Heart left ventricle (tissue), 16 donors: ENCODE measurements at regions not wholly inside any gene's neighbourhood (a gene's known extent, or its start where the extent isn't known, plus 50 kb on each side); places are given as distances from the start of the nearest gene placed in this dataset.

Experiments used
- ATAC-seq, 4 donors: fragments of 200-7000 bp; cut with Tn5 transposase; one replicate each; pipeline ENCODE4 v1.9.1; 2020 to 2022; ENCODE audit warnings: moderate library complexity in 4 of 4, mild to moderate bottlenecking in 3 of 4, moderate number of reproducible peaks in 1 of 4
- DNase-seq, 5 donors: peaks; one replicate each; pipeline ENCODE4 v3.0.0-alpha.2; 2020
- H3K27ac ChIP-seq, 12 donors: fragments of 200-600 bp; sonication (generic) in 4 of 12; one replicate each; pipeline versions ENCODE4 v1.5.0 to v1.8.0; 2016 to 2022; ENCODE audit warnings: mild to moderate bottlenecking in 2 of 12
- H3K27me3 ChIP-seq, 9 donors: fragments of 200-600 bp; sonication (generic) in 2 of 9; one replicate each; pipeline versions ENCODE4 v1.5.1 to v1.8.0; 2016 to 2022; ENCODE audit warnings: mild to moderate bottlenecking in 3 of 9
- H3K36me3 ChIP-seq, 9 donors: fragments of 200-600 bp; sonication (generic) in 2 of 9; one replicate each; pipeline versions ENCODE4 v1.5.0 to v1.8.0; 2018 to 2022; ENCODE audit warnings: mild to moderate bottlenecking in 2 of 9
- H3K4me1 ChIP-seq, 12 donors: fragments of 200-600 bp; sonication (generic) in 4 of 12; one replicate each; pipeline versions ENCODE4 v1.5.0 to v1.8.0; 2016 to 2022; ENCODE audit warnings: mild to moderate bottlenecking in 3 of 12
- H3K4me3 ChIP-seq, 12 donors: fragments of 200-600 bp; sonication (generic) in 4 of 12; one replicate each; pipeline versions ENCODE4 v1.5.0 to v1.8.0; 2017 to 2022; ENCODE audit warnings: mild to moderate bottlenecking in 9 of 12, moderate library complexity in 4 of 12
- H3K9me3 ChIP-seq, 12 donors: fragments of 200-600 bp; sonication (generic) in 4 of 12; one replicate each; pipeline versions ENCODE4 v1.5.0 to v1.8.0; 2016 to 2022; ENCODE audit warnings: mild to moderate bottlenecking in 1 of 12
- POLR2A ChIP-seq, 2 donors: fragments of 450-650 bp; IDR thresholded peaks; one replicate each; pipeline ENCODE4 v1.6.1; 2017; ENCODE audit warnings: antibody characterized with exemption in 2 of 2, mild to moderate bottlenecking in 2 of 2, moderate library complexity in 2 of 2
- WGBS, 4 donors: extraction: QIAGEN DNeasy Blood & Tissue Kit in 2 of 4; methylation state at CpG; one replicate each; pipeline versions ENCODE4 v1.1.5 to v1.1.7; 2013 to 2018; 5-methylcytosine and 5-hydroxymethylcytosine counted together
- intact Hi-C, 10 donors: fragments of 100-400 bp; cut with DNase I; formaldehyde crosslinking; loops; one replicate each; pipeline versions ENCODE4 v1.11.1 to v1.14.2; 2022
- TF ChIP-seq, protein P1 (sequence below), 12 donors: fragments of 200-600 bp; sonication (generic) in 4 of 12; IDR thresholded peaks; one replicate each; pipeline versions ENCODE4 v1.5.0 to v1.8.0; 2018 to 2022; ENCODE audit warnings: antibody characterized with exemption in 12 of 12, mild to moderate bottlenecking in 5 of 12
- donor health status: ischemic (EF 13 %, LVEDD 7.1; RV severe dilation, severe dysfunction).
- donor health status: healthy with polysubstance abuse.
- donor health status: DM: no; HTN: yes; CAD: no.
- donor health status: DM: no; HTN: no; CAD: no.
- donor health status: ischemic (EF 25% LVEDD 6.9; RV normal size, moderate dysfunction).
- donor health status: ischemic (EF 25% LVEDD 5.7; RV mildly dilated, moderate dysfunction).
- donor health status: healthy.
- donor health status: DM: yes; HTN: yes; CAD: no.
- donor health status: ischemic (EF 35%, LVEDD 5.7; RV mildly dilated, moderate dysfunction).
- donor health status: nonischemic (EF 11% LVEDD 7.7; RV severe dilation, severe dysfunction).
- donor health status: DM: yes; HTN: yes; CAD: no.
- donor health status: PGD.
- donor health status: ischemic (EF 29% LVEDD 5.4; RV normal size, mild dysfunction).
- donor health status: nonischemic (EF 23%, LVEDD 6.1; RV moderate dilation, normal function).

DNA sequence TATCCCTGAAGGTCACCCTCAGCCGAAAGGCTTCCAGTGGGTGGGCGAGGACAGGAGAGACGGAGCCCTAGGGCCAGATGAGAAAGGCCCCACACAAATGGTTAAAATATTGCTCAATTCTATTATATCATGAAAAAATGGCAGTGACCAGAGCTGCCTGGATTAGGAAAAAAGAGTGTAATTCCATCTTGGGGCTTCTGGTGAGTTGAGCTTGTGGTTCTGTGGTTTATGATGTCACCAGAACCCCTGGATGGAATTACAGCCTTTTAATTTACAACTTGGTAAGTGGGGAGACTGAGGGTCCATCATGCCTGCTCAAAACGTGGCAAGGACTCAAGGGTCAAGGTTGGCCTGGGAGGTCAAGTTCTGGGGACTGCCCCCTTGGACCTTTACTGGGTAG is 55.5 kb upstream of the STC2 start:
- H3K4me3 ChIP-seq, result no peak overlapping the region
- ATAC-seq, result no peak
- H3K36me3 ChIP-seq, result no peaks in the 10 kb centered on the region
- H3K27me3 ChIP-seq, result no peaks in the 10 kb centered on the region
- WGBS, 4 donors, result 76 to 84% (median 81%) methylated on average over 4 of the region's 4 CpGs
- no peak for DNase-seq
- TF ChIP-seq, protein P1, sequence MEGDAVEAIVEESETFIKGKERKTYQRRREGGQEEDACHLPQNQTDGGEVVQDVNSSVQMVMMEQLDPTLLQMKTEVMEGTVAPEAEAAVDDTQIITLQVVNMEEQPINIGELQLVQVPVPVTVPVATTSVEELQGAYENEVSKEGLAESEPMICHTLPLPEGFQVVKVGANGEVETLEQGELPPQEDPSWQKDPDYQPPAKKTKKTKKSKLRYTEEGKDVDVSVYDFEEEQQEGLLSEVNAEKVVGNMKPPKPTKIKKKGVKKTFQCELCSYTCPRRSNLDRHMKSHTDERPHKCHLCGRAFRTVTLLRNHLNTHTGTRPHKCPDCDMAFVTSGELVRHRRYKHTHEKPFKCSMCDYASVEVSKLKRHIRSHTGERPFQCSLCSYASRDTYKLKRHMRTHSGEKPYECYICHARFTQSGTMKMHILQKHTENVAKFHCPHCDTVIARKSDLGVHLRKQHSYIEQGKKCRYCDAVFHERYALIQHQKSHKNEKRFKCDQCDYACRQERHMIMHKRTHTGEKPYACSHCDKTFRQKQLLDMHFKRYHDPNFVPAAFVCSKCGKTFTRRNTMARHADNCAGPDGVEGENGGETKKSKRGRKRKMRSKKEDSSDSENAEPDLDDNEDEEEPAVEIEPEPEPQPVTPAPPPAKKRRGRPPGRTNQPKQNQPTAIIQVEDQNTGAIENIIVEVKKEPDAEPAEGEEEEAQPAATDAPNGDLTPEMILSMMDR (IDR thresholded peaks at IDR 0.05), result no peak
- no peak for TF ChIP-seq POLR2A (IDR thresholded peaks at IDR 0.05)
- intact Hi-C loops, result no loop called here
- peaks cover 0 to 5% (median 0%) of the 10 kb centered on the region in 12 donors for H3K9me3 ChIP-seq
- no peak overlapping the region for H3K27ac ChIP-seq
- no peaks in the 10 kb centered on the region for H3K4me1 ChIP-seq

- Histone ChIP-seq H3K27ac (no peak overlapping the region), H3K9me3 (peaks cover 0 to 4% (median 0%) of the 10 kb centered on the region in 12 donors), H3K4me3 (no peak overlapping the region), H3K4me1 (no peaks in the 10 kb centered on the region), H3K36me3 (no peaks in the 10 kb centered on the region), H3K27me3 (peaks cover 0 to 4% (median 0%) of the 10 kb centered on the region in 9 donors)
- DNase-seq, result no peak
- intact Hi-C loops, result no loop called here
- no peak for TF ChIP-seq POLR2A (IDR thresholded peaks at IDR 0.05)
- ATAC-seq, result no peak
- 91 to 94% (median 92%) methylated on average over 3 of the region's 3 CpGs for WGBS, 4 donors
These were observed 50.5 kb upstream of the STC2 start for GRCh38 chr5:173378727-173379126.
